ENCODE measurements at regions not wholly inside any gene's neighbourhood (a gene's known extent, or its start where the extent isn't known, plus 50 kb on each side); places are given as distances from the start of the nearest gene placed in this dataset.

GRCh38 chr2:236882074-236882473 lies 203.6 kb upstream of the COPS8 start:
- no peak for DNase-seq

- DNase-seq = no peak
Measured at GRCh38 chr2:236882930-236883329, 202.8 kb upstream of the COPS8 start.

- DNase-seq = no peak
Measured at GRCh38 chr2:236883819-236884218, 201.9 kb upstream of the COPS8 start.

GRCh38 chr2:236884569-236885175 lies 201.0 kb upstream of the COPS8 start:
- no peak for DNase-seq

GRCh38 chr2:236886456-236886855 lies 199.2 kb upstream of the COPS8 start:
- DNase-seq = no peak

- DNase-seq = no peak
Measured at GRCh38 chr2:236887531-236887930, 198.2 kb upstream of the COPS8 start.

GRCh38 chr2:236887953-236888793 lies 197.5 kb upstream of the COPS8 start:
- no peak for DNase-seq

GRCh38 chr2:236888794-236889780 lies 196.6 kb upstream of the COPS8 start:
- DNase-seq = no peak

GRCh38 chr2:236889791-236890704 lies 195.6 kb upstream of the COPS8 start:
- no peak for DNase-seq

GRCh38 chr2:236892721-236893120 lies 193.0 kb upstream of the COPS8 start:
- peak; percentile 85 to 90 for DNase-seq

- DNase-seq = no peak
Measured at GRCh38 chr2:236894791-236895190, 190.9 kb upstream of the COPS8 start.

- DNase-seq = no peak
Measured at GRCh38 chr2:236895497-236895896, 190.2 kb upstream of the COPS8 start.

GRCh38 chr2:236896688-236897087 lies 189.0 kb upstream of the COPS8 start:
- no peak for DNase-seq

- no peak for DNase-seq
Measured at GRCh38 chr2:236899146-236899545, 186.5 kb upstream of the COPS8 start.

GRCh38 chr2:236899950-236900640 lies 185.6 kb upstream of the COPS8 start:
- peak in 1 of 2 experiments; percentile 42 for DNase-seq

- no peak for DNase-seq
Measured at GRCh38 chr2:236901956-236902355, 183.7 kb upstream of the COPS8 start.

- no peak for DNase-seq
Measured at GRCh38 chr2:236903978-236904377, 181.7 kb upstream of the COPS8 start.

GRCh38 chr2:236904389-236905263 lies 181.1 kb upstream of the COPS8 start:
- DNase-seq = no peak

GRCh38 chr2:236905976-236906375 lies 179.7 kb upstream of the COPS8 start:
- no peak for DNase-seq

GRCh38 chr2:236908439-236909192 lies 177.1 kb upstream of the COPS8 start:
- no peak for DNase-seq

Data from NCI-H526 (cell line).